GM19395 (cell line): ENCODE measurements at regions not wholly inside any gene's neighbourhood (a gene's known extent, or its start where the extent isn't known, plus 50 kb on each side); places are given as distances from the start of the nearest gene placed in this dataset.

Experiments used
- ATAC-seq: cut with Tn5 transposase; IDR thresholded peaks from one replicate; pipeline ENCODE4 v1.9.1; 2021; ENCODE audit warnings: mild to moderate bottlenecking, moderate library complexity; ENCODE audit not compliant: unreplicated experiment

DNA sequence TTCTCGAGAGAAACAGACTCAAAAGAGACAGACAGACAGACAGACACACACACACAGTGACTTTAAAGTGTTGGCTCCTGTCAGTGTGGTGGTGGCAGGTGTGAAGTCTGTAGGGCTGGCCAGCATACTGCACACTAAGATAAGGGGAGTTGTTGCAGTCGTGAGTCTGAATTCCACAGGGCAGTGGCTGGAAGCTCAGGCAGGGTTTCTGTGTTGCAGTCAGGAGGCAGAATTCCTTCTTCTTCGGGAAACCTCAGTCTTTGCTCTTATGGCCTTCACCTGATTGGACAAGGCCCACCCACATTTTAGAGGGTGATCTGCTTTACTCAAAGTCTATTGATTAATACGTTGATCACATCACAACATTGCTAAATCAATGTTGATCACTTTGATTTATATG, 478.4 kb upstream of the HS6ST1 start:
- no peak for ATAC-seq

GRCh38 chr2:128797533-128797932, 478.9 kb upstream of the HS6ST1 start:
- peak; percentile 22 for ATAC-seq

GRCh38 chr2:128797937-128798336, 479.3 kb upstream of the HS6ST1 start:
- ATAC-seq = peak; percentile 79

DNA sequence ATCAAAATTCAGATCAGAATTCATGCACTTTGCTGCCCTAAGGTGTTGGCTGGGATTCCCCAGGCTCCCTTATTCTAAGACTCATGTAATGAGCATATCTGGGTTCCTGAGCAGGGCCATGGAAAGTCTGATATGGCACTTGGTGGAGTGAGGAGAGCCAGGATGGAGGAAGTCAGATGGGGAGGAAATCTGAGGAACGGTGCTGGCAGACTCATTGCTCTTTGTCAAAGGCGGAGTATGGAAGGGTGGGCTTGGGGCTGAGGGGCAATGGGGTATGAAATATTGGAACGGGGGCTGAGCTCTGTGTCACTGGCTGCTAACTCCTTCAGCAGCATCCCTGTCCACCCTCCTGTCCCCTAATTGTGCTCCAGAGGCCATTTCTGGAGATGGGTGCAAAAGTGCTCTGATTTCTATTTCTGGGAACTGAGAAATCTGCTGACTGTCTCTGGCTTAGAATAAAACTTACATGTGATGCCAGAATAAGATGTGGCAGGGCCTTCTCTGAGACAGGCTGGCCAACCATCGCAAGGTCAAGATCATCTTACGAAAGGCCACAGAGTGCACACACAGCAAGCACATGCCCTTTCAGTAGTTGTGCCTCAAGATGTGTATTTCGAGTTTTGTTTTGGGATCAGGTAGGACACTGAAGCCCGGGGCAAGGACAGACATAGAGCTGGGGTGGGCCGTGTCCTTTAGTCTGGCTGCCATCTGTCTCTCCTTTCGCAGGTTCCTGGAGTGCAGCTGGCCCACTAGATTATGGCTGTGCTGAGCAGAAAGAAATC, 480.0 kb upstream of the HS6ST1 start:
- no peak for ATAC-seq

DNA sequence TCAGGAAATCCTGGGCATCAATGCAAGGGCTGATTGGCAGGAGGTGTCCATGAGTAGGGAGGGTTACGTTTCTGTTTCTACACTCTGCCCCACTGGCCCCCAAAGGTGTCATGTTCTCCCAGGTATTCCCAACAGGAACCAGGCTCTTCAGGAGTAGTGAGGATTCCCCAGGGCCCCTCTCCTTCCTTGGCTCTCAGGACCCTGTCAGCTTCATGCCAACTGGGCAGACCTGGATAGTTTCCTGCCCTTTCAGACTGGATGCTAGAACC, 480.6 kb upstream of the HS6ST1 start:
- no peak for ATAC-seq

DNA sequence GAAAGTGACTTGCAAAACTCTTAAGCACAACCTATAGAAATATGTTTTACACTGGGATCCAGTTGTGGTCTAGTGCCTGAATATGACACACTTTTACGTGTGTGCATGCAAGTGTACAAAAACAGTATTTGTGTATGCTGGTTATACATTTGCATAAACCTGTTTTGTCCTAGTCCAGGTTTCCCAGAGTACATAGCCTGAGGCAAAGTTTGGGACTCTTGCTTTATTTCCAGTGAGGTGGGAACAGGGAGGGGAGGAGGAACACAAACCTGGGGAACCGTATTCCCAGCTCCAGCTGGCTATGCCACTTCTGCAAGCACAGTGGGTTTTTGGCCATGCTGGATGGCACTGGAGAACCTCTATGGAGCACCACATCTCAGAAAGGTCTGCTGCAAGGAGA, 481.1 kb upstream of the HS6ST1 start:
- no peak for ATAC-seq

DNA sequence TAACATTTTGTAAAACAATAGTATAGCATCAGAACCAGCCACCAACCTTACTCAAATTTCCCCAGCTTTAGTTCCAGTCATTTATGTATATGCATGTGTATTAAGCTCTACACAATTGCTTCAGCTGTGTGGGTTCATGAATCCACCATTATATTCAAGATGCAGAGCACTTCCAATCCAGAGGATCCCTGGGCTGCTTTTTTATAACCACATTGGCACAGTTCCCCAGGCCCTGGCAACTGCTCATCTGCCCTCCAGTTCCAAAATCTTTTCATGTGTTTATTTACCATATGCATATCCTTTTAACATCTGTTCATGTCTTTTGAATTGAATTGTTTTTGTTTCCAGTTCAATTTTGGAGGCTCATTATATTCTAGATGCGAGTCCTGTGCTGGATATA, 482.9 kb upstream of the HS6ST1 start:
- ATAC-seq = no peak

DNA sequence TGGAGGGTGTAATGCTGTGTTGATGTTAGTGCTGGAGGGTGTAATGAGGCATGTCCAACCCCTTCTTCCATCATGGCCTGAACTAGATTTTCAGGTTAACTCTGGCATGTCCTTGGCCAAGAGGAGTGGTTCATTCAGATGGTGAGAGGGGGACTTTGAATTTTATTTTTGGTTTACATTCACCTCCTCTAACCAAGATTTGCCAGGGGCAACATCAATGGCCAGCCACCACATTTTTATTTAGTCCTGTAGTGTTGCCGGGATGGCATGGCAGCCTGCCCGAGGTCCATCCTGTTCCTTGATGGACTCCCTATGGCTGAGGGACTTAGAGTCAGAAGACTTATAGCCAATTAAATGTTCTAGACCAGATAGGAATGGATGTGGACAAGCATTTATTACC, 484.6 kb upstream of the HS6ST1 start:
- ATAC-seq = no peak

GRCh38 chr2:128805237-128805636, 486.6 kb upstream of the HS6ST1 start:
- ATAC-seq = no peak

GRCh38 chr2:128805918-128806317, 487.2 kb upstream of the HS6ST1 start:
- no peak for ATAC-seq

DNA sequence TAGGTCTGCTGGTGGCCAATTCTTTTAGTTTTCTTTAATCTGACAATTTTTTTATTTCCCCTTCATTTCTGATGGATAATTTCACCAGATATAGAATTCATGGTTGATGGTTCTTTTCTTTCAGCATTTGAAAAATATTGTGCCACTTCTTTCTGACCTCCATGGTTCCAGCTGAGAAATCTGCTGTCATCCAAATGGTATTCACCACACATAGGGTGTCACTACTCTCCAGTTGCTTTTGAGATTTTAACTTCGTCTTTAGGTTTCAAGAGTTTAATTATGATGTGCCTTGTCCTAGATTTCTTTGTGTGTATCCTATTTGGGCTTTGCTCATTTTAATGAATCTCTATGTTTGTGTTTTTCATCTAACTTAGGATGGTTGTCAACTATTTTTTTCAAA, 488.6 kb upstream of the HS6ST1 start:
- no peak for ATAC-seq

GRCh38 chr2:128808462-128809258, 490.0 kb upstream of the HS6ST1 start:
- no peak for ATAC-seq

DNA sequence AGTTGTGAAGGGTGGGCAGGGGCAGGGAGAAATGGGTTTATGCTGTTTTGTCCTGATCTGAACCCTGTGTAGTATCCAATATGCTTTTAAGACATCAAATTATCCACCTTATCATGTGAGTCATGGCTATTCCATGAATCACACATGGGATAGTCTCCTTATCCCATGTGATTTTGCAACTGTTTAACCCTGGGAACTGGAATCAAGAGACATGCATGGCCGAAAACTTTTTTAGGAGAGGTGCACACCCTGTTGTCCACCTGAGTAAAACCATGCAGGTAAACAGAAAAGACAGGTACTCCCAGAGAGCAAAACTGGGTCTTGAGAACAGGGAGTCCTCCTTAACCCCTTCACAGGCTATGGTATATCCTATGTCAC, 490.6 kb upstream of the HS6ST1 start:
- ATAC-seq = no peak

- ATAC-seq = no peak
Measured at GRCh38 chr2:128809880-128810279, 491.2 kb upstream of the HS6ST1 start.

GRCh38 chr2:128812183-128812940, 493.7 kb upstream of the HS6ST1 start:
- ATAC-seq = no peak

DNA sequence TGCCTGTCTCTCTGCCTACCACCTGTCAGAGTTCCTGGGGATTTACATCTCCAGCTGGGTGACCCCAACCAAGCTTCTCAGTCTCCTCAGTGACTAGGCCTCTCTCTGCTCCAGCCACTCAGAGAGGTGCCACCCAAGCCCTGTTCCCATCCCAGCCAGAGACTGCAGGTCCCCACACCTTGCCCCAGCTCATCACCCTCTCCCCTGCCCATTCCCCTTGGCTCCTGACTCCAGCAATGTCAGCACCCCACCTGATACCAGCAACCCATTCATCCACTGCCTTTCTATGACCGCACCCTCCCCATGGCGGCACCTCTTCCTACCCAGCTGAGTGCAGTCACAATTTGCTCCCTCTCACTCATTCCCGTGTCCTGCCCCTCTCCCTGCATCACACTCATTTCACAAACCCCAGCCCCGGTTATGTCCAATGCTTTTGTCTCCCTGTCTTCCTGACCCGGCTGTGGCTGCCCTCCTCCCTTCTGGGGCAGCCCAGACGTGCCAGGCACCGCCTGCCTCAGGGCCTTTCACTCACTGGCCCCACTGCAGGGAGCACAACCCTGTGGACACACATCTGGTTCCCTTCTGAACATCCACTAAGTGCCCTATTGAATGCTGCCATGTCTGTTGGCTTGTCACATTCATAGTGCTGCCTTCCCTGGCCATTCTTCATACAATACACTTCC, 494.8 kb upstream of the HS6ST1 start:
- no peak for ATAC-seq

GRCh38 chr2:128815248-128815647, 496.6 kb upstream of the HS6ST1 start:
- ATAC-seq = no peak

- ATAC-seq = no peak
Measured at GRCh38 chr2:128817171-128817570, 498.5 kb upstream of the HS6ST1 start.

DNA sequence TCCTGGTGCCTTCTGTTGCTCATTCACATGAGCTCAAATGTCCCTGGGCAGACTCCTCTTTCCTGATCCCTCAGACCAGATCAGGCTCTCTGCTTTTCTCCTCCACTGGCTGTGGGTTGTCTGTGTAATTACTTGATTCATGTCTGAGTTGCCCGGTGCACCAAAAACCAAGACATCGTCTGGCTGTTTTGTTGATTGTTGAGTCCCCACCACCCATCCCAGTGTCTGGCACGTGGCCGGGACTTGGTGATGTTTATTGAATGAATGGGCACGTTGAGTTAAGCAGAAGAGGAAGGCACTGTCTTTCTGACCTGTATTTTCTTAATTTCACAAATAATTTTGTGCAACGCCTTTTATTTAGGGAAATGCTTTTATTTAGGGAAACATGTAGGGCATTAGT, 499.1 kb upstream of the HS6ST1 start:
- ATAC-seq = no peak

- no peak for ATAC-seq
Measured at GRCh38 chr2:128818248-128818647, 499.6 kb upstream of the HS6ST1 start.

- ATAC-seq = no peak
Measured at GRCh38 chr2:128818704-128819491, 500.2 kb upstream of the HS6ST1 start.
